NT2/D1 (cell line): ENCODE measurements at regions not wholly inside any gene's neighbourhood (a gene's known extent, or its start where the extent isn't known, plus 50 kb on each side); places are given as distances from the start of the nearest gene placed in this dataset.

Source experiments
- SUZ12 ChIP-seq: IDR thresholded peaks from 2 replicates; pipeline ENCODE4 v1.6.1; 2011; ENCODE audit not compliant: insufficient read length, insufficient read depth; ENCODE audit errors: extremely low read depth
- YY1 ChIP-seq: IDR thresholded peaks from 2 replicates; pipeline ENCODE4 v1.6.1; 2011; ENCODE audit not compliant: insufficient read length, insufficient read depth

GRCh38 chr3:8276056-8276455 is 225.6 kb upstream of the LMCD1 start:
- no peak for TF ChIP-seq SUZ12
- TF ChIP-seq YY1 = no peak
